Neuronal stem cell (in vitro differentiated cells): ENCODE measurements at regions not wholly inside any gene's neighbourhood (a gene's known extent, or its start where the extent isn't known, plus 50 kb on each side); places are given as distances from the start of the nearest gene placed in this dataset.

Experiments used
- DNase-seq: peaks from one replicate; pipeline ENCODE4 v3.0.0-alpha.2; 2013; ENCODE audit warnings: low spot score
- H2AFZ ChIP-seq: one replicate; pipeline ENCODE4 v1.6.1; 2013; ENCODE audit warnings: mild to moderate bottlenecking, low read length, inconsistent platforms
- H2AK5ac ChIP-seq: 2 replicates; pipeline ENCODE4 v1.6.1; 2013; ENCODE audit warnings: low read depth, mild to moderate bottlenecking, inconsistent platforms, low read length, moderate library complexity, mixed read lengths
- H2BK120ac ChIP-seq: 2 replicates; pipeline ENCODE4 v1.6.1; 2013; ENCODE audit warnings: low read depth, mild to moderate bottlenecking, inconsistent platforms, low read length, moderate library complexity, mixed read lengths
- H2BK12ac ChIP-seq: one replicate; pipeline ENCODE4 v1.6.1; 2013; ENCODE audit warnings: low read length, inconsistent platforms
- H2BK15ac ChIP-seq: 2 replicates; pipeline ENCODE4 v1.6.1; 2013; ENCODE audit warnings: mild to moderate bottlenecking, low read length, inconsistent platforms, mixed read lengths
- H2BK5ac ChIP-seq: one replicate; pipeline ENCODE4 v1.6.1; 2013; ENCODE audit warnings: inconsistent platforms, mild to moderate bottlenecking, low read length, moderate library complexity
- H3K14ac ChIP-seq: one replicate; pipeline ENCODE4 v1.6.1; 2013; ENCODE audit warnings: low read length, inconsistent platforms
- H3K18ac ChIP-seq: 2 replicates; pipeline ENCODE4 v1.6.1; 2013; ENCODE audit warnings: low read length, inconsistent platforms
- H3K23ac ChIP-seq: 2 replicates; pipeline ENCODE4 v1.6.1; 2013; ENCODE audit warnings: low read depth, mild to moderate bottlenecking, mixed read lengths, low read length, inconsistent platforms; ENCODE audit not compliant: poor library complexity
- H3K27ac ChIP-seq: replicated peaks from 3 replicates; pipeline ENCODE4 v1.5.1; 2013; ENCODE audit warnings: low read length, inconsistent platforms
- H3K27me3 ChIP-seq, 3 experiments: 2 replicates each; pipeline ENCODE4 v1.6.1; 2013; ENCODE audit warnings: low read length in 3 of 3, mild to moderate bottlenecking in 2 of 3, inconsistent platforms in 1 of 3, low read depth in 1 of 3, mixed read lengths in 1 of 3, moderate library complexity in 1 of 3; ENCODE audit not compliant: control insufficient read depth in 3 of 3, insufficient read depth in 3 of 3
- H3K36me3 ChIP-seq, 2 donors: replicated peaks in 1 of 2; 2 replicates each; pipeline ENCODE4 v1.6.1; 2013; ENCODE audit warnings: low read length in 2 of 2; ENCODE audit not compliant: control insufficient read depth in 2 of 2, insufficient read depth in 2 of 2
- H3K4ac ChIP-seq: 2 replicates; pipeline ENCODE4 v1.6.1; 2013; ENCODE audit warnings: inconsistent platforms, mild to moderate bottlenecking, low read length, moderate library complexity
- H3K4me1 ChIP-seq, 2 donors: 1 replicate in 1 of 2; 2 replicates in 1 of 2; pipeline ENCODE4 v1.6.1; 2013; ENCODE audit warnings: low read length in 2 of 2, low read depth in 1 of 2; ENCODE audit not compliant: control insufficient read depth in 2 of 2, insufficient read depth in 1 of 2
- H3K4me2 ChIP-seq: one replicate; pipeline ENCODE4 v1.6.1; 2013; ENCODE audit warnings: mild to moderate bottlenecking, low read length, inconsistent platforms; ENCODE audit not compliant: insufficient read depth, poor library complexity, severe bottlenecking
- H3K4me3 ChIP-seq, 2 donors: 2 replicates each; pipeline ENCODE4 v1.5.1; 2013; ENCODE audit warnings: low read length in 2 of 2, mild to moderate bottlenecking in 2 of 2, inconsistent platforms in 1 of 2, moderate library complexity in 1 of 2
- H3K79me1 ChIP-seq: one replicate; pipeline ENCODE4 v1.6.1; 2013; ENCODE audit warnings: low read depth, mild to moderate bottlenecking, inconsistent platforms, low read length, moderate library complexity
- H3K9ac ChIP-seq: one replicate; pipeline ENCODE4 v1.6.1; 2013; ENCODE audit warnings: mild to moderate bottlenecking, low read depth, low read length, inconsistent platforms; ENCODE audit not compliant: poor library complexity
- H3K9me3 ChIP-seq, 2 donors: replicated peaks in 1 of 2; 2 replicates each; pipeline versions ENCODE3 to v1.6.1; 2013; ENCODE audit warnings: low read length in 2 of 2, mild to moderate bottlenecking in 2 of 2, inconsistent platforms in 1 of 2, low read depth in 1 of 2, mixed read lengths in 1 of 2, moderate library complexity in 1 of 2; ENCODE audit not compliant: control insufficient read depth in 2 of 2, insufficient read depth in 1 of 2
- H4K8ac ChIP-seq: one replicate; pipeline ENCODE4 v1.6.1; 2013; ENCODE audit warnings: low read depth, mild to moderate bottlenecking, inconsistent platforms, low read length, moderate library complexity
- H4K91ac ChIP-seq: one replicate; pipeline ENCODE4 v1.6.1; 2013; ENCODE audit warnings: low read length, low read depth, mild to moderate bottlenecking, inconsistent platforms; ENCODE audit not compliant: poor library complexity
- WGBS, 2 donors: extraction: QIAGEN DNeasy Blood & Tissue Kit; methylation state at CpG; one replicate each; pipeline ENCODE4 v1.1.7; 2013; ENCODE audit warnings: missing lambda C conversion rate in 2 of 2, mixed read lengths in 1 of 2; ENCODE audit not compliant: insufficient read length in 2 of 2, insufficient replicate concordance in 1 of 2; ENCODE audit errors: extremely low coverage in 2 of 2; 5-methylcytosine and 5-hydroxymethylcytosine counted together

- Histone ChIP-seq H2BK5ac (no peak overlapping the region), H3K79me1 (no peaks in the 10 kb centered on the region), H3K4me3 (no peak overlapping the region), H3K4ac (no peak overlapping the region), H3K14ac (no peak overlapping the region), H2BK120ac (no peak overlapping the region), H3K27ac (no peak overlapping the region), H3K4me1 (no peaks in the 10 kb centered on the region), H3K36me3 (no peaks in the 10 kb centered on the region), H2BK12ac (no peak overlapping the region), H3K18ac (no peak overlapping the region), H3K9me3 (no peaks in the 10 kb centered on the region), H3K9ac (no peak overlapping the region), H4K8ac (no peak overlapping the region), H2BK15ac (no peak overlapping the region), H3K4me2 (no peak overlapping the region), H3K23ac (no peak overlapping the region), H3K27me3 (no peaks in the 10 kb centered on the region), H2AFZ (no peak overlapping the region), H2AK5ac (no peak overlapping the region), H4K91ac (no peak overlapping the region)
- DNase-seq: no peak
- no CpG with 5 or more reads among the region's 1 CpG for WGBS, 2 donors
Measured at GRCh38 chr10:76729841-76730487, 907.6 kb downstream of the KCNMA1 start.

- no peak overlapping the region for H3K18ac ChIP-seq
- no peaks in the 10 kb centered on the region for H3K79me1 ChIP-seq
- no peaks in the 10 kb centered on the region for H3K9me3 ChIP-seq
- no peak overlapping the region for H4K91ac ChIP-seq
- no peak overlapping the region for H2BK120ac ChIP-seq
- no peak overlapping the region for H3K9ac ChIP-seq
- no peak for DNase-seq
- no peak overlapping the region for H3K23ac ChIP-seq
- H3K14ac ChIP-seq: no peak overlapping the region
- no peaks in the 10 kb centered on the region for H3K4me1 ChIP-seq
- no peak overlapping the region for H2BK5ac ChIP-seq
- no peak overlapping the region for H3K4me3 ChIP-seq
- no peak overlapping the region for H4K8ac ChIP-seq
- H3K4me2 ChIP-seq: no peak overlapping the region
- no peak overlapping the region for H2AK5ac ChIP-seq
- no peak overlapping the region for H2AFZ ChIP-seq
- H3K36me3 ChIP-seq: no peaks in the 10 kb centered on the region
- H3K27me3 ChIP-seq: no peaks in the 10 kb centered on the region
- no peak overlapping the region for H2BK12ac ChIP-seq
- H2BK15ac ChIP-seq: no peak overlapping the region
- no peak overlapping the region for H3K4ac ChIP-seq
- H3K27ac ChIP-seq: no peak overlapping the region
Measured at GRCh38 chr10:76729346-76729745, 908.3 kb downstream of the KCNMA1 start.

- no peak overlapping the region for H4K8ac ChIP-seq
- no peak for DNase-seq
- no peak overlapping the region for H3K27ac ChIP-seq
- H2BK12ac ChIP-seq: no peak overlapping the region
- no peaks in the 10 kb centered on the region for H3K27me3 ChIP-seq
- H3K14ac ChIP-seq: no peak overlapping the region
- H3K23ac ChIP-seq: no peak overlapping the region
- no CpG with 5 or more reads among the region's 2 CpGs for WGBS, 2 donors
- H3K4me3 ChIP-seq: no peak overlapping the region
- no peak overlapping the region for H3K18ac ChIP-seq
- H3K36me3 ChIP-seq: no peaks in the 10 kb centered on the region
- no peak overlapping the region for H3K9ac ChIP-seq
- H2AK5ac ChIP-seq: no peak overlapping the region
- H2BK120ac ChIP-seq: no peak overlapping the region
- H2AFZ ChIP-seq: no peak overlapping the region
- no peak overlapping the region for H3K4ac ChIP-seq
- no peak overlapping the region for H3K4me2 ChIP-seq
- peaks cover 0 to 5% of the 10 kb centered on the region in 2 donors for H3K4me1 ChIP-seq
- H2BK15ac ChIP-seq: no peak overlapping the region
- H2BK5ac ChIP-seq: no peak overlapping the region
- no peaks in the 10 kb centered on the region for H3K79me1 ChIP-seq
- no peaks in the 10 kb centered on the region for H3K9me3 ChIP-seq
- H4K91ac ChIP-seq: no peak overlapping the region
Measured at GRCh38 chr10:76727038-76727437, 910.6 kb downstream of the KCNMA1 start.

GRCh38 chr10:76723844-76724243, 913.8 kb downstream of the KCNMA1 start:
- Histone ChIP-seq H4K8ac (no peak overlapping the region), H2BK15ac (no peak overlapping the region), H3K27me3 (no peaks in the 10 kb centered on the region), H3K23ac (no peak overlapping the region), H2BK120ac (no peak overlapping the region), H3K27ac (no peak overlapping the region), H4K91ac (no peak overlapping the region), H3K4me3 (no peak overlapping the region), H3K4me2 (no peak overlapping the region), H3K4me1 (peaks cover 0 to 5% of the 10 kb centered on the region in 2 donors), H3K14ac (no peak overlapping the region), H3K36me3 (no peaks in the 10 kb centered on the region), H3K4ac (no peak overlapping the region), H2AK5ac (no peak overlapping the region), H3K9me3 (no peaks in the 10 kb centered on the region), H2BK12ac (no peak overlapping the region), H2AFZ (no peak overlapping the region), H3K79me1 (no peaks in the 10 kb centered on the region), H2BK5ac (no peak overlapping the region), H3K18ac (no peak overlapping the region), H3K9ac (no peak overlapping the region)
- DNase-seq: no peak
- WGBS, 2 donors: no CpG with 5 or more reads among the region's 9 CpGs
